OCI-LY3 (cell line): ENCODE measurements at regions not wholly inside any gene's neighbourhood (a gene's known extent, or its start where the extent isn't known, plus 50 kb on each side); places are given as distances from the start of the nearest gene placed in this dataset.

Experiments
- H2AFZ ChIP-seq: fragments of 200-600, 300-600 bp; shearing (Covaris generic); 2 replicates; pipeline ENCODE4 v1.6.0; 2014; ENCODE audit warnings: antibody characterized with exemption, low read depth, low read length
- H3K27ac ChIP-seq: fragments of 200-600, 300-600 bp; sonication (generic); 2 replicates; pipeline ENCODE4 v1.5.1; 2014; ENCODE audit warnings: mild to moderate bottlenecking, low read length, moderate library complexity, mixed read lengths
- H3K27me3 ChIP-seq: fragments of 200-600, 300-600 bp; sonication (generic); 2 replicates; pipeline ENCODE4 v1.6.1; 2014; ENCODE audit warnings: low read depth, low read length, mixed read lengths
- H3K36me3 ChIP-seq: fragments of 200-600, 300-600 bp; sonication (generic); replicated peaks from 2 replicates; pipeline ENCODE3; 2014; ENCODE audit warnings: low read depth, low read length, mixed read lengths
- H3K4me1 ChIP-seq: fragments of 300-600, 200-600 bp; sonication (generic); 2 replicates; pipeline ENCODE4 v1.6.1; 2014; ENCODE audit warnings: low read length, mixed read lengths
- H3K4me2 ChIP-seq: fragments of 200-600, 300-600 bp; sonication (generic); 2 replicates; pipeline ENCODE4 v1.6.1; 2014; ENCODE audit warnings: low read length, mixed read lengths
- H3K4me3 ChIP-seq: fragments of 300-600, 200-600 bp; sonication (generic); 2 replicates; pipeline ENCODE4 v1.5.1; 2014; ENCODE audit warnings: antibody characterized with exemption, mild to moderate bottlenecking, low read length, moderate library complexity
- H3K79me2 ChIP-seq: fragments of 300-600, 200-600 bp; shearing (Covaris generic); 2 replicates; pipeline ENCODE4 v1.6.1; 2014; ENCODE audit warnings: mild to moderate bottlenecking, low read length, mixed read lengths
- H3K9ac ChIP-seq: fragments of 300-600, 200-600 bp; shearing (Covaris generic); 2 replicates; pipeline ENCODE4 v1.6.0; 2014; ENCODE audit warnings: mild to moderate bottlenecking, low read length, moderate library complexity
- H3K9me3 ChIP-seq: fragments of 200-600, 300-600 bp; shearing (Covaris generic); 2 replicates; pipeline ENCODE4 v1.6.1; 2014; ENCODE audit warnings: low read length, mixed read lengths; ENCODE audit not compliant: insufficient read depth
- H4K20me1 ChIP-seq: fragments of 200-600, 300-600 bp; sonication (generic); 2 replicates; pipeline ENCODE4 v1.6.1; 2016; ENCODE audit warnings: low read length, mixed read lengths; ENCODE audit not compliant: insufficient read depth
- EZH2phosphoT487 ChIP-seq: fragments of 200-600 bp; shearing (Covaris generic); IDR thresholded peaks from 2 replicates; pipeline ENCODE4 v1.6.1; 2018; ENCODE audit warnings: antibody characterized with exemption, mixed run types, low read depth
- TF ChIP-seq, protein P1 (sequence below): fragments of 200-600, 300-600 bp; sonication (generic); IDR thresholded peaks from 2 replicates; pipeline ENCODE4 v1.5.1; 2014; ENCODE audit warnings: antibody characterized with exemption, low read length, low read depth

DNA sequence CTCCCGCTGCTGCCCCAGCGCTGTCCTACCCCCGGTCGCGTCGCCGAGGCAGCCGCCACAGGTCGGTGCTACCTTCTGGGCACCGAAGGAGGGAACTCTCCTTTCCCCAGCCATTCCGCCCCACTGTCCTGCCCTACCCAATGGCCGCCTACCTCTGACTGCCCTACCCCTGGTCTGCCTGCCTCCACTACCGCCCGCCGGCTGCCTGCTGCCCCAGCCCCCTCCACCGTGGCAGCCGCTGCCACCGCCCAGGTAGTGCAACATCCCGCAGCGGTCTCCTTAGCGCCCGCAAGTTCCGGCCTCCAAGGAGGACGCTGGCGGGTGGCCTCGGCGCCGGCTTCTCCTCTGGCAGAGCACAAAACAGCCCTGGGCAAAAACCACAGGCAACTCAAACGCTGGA lies 1303.1 kb downstream of the UQCRFS1 start:
- Histone ChIP-seq H3K9ac (no peak overlapping the region), H3K36me3 (no peaks in the 10 kb centered on the region), H4K20me1 (no peaks in the 10 kb centered on the region), H3K4me2 (no peak overlapping the region), H3K4me1 (no peaks in the 10 kb centered on the region), H2AFZ (no peak overlapping the region), H3K9me3 (no peaks in the 10 kb centered on the region), H3K27me3 (no peaks in the 10 kb centered on the region), H3K4me3 (no peak overlapping the region), H3K27ac (no peak overlapping the region), H3K79me2 (no peaks in the 10 kb centered on the region)
- TF ChIP-seq, protein P1, sequence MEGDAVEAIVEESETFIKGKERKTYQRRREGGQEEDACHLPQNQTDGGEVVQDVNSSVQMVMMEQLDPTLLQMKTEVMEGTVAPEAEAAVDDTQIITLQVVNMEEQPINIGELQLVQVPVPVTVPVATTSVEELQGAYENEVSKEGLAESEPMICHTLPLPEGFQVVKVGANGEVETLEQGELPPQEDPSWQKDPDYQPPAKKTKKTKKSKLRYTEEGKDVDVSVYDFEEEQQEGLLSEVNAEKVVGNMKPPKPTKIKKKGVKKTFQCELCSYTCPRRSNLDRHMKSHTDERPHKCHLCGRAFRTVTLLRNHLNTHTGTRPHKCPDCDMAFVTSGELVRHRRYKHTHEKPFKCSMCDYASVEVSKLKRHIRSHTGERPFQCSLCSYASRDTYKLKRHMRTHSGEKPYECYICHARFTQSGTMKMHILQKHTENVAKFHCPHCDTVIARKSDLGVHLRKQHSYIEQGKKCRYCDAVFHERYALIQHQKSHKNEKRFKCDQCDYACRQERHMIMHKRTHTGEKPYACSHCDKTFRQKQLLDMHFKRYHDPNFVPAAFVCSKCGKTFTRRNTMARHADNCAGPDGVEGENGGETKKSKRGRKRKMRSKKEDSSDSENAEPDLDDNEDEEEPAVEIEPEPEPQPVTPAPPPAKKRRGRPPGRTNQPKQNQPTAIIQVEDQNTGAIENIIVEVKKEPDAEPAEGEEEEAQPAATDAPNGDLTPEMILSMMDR: no peak
- TF ChIP-seq EZH2phosphoT487: no peak

DNA sequence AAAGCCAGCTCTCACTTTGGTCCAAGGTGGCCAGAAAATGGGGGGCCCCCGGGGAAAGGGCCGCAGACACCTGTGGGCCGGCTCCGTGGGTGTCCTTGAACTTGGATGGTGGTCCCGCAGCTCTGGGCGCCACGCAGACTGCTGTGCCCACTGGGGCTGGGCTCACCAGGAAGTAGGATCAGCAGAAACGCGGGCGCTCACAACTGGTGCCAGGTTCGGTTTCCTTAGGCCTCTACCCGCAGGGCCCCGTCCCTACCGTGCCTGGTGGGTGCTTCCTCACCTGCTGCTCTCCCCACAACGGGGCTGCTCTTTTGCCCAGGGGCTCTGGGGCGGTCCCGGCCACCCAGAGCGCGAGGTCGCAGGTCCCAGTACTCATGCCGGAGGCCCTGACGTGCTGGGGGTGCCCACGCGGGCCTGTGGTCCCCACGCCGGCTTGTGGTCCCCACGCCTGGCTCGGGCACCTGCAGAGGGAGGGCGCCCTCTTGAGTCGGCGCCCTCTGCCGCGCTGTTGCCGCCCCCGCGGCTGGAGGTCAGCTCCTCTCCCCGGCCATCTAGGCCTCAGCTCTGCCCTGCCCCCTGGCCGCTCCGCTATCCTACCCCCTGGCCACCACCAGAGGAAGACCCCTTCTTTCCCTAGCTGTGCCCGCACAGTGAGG lies 1303.6 kb downstream of the UQCRFS1 start:
- H3K4me3 ChIP-seq: no peak overlapping the region
- H3K9me3 ChIP-seq: no peaks in the 10 kb centered on the region

DNA sequence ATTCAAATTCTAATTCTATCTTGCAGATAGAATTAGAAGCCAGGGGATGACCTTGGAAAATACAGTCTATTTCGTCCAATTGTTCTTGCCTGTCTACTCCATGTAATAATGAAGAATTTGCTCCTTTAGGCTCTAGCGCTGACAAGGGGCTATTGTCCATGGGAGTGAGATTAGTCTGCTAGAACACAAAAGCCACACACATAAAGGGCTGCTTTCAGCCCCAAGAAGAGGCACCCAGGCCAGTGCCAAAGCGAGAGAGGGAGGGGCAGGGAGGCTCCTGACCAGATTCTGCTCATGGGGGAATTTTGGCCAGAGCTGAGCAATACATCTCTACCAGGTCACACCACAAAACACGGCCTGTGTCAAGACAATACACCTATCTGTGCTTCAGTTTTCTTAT lies 1306.9 kb downstream of the UQCRFS1 start:
- Histone ChIP-seq H3K27ac (no peak overlapping the region), H3K4me2 (no peak overlapping the region)
- no peak for TF ChIP-seq EZH2phosphoT487
- TF ChIP-seq, protein P1: no peak

More for the DNA sequence above, 1303.6 kb downstream of the UQCRFS1 start:
- Histone ChIP-seq H3K36me3 (no peaks in the 10 kb centered on the region), H4K20me1 (no peaks in the 10 kb centered on the region), H3K79me2 (no peaks in the 10 kb centered on the region), H3K27ac (no peak overlapping the region), H3K4me2 (no peak overlapping the region), H3K27me3 (no peaks in the 10 kb centered on the region), H3K4me1 (no peaks in the 10 kb centered on the region), H2AFZ (no peak overlapping the region), H3K9ac (no peak overlapping the region)
- TF ChIP-seq EZH2phosphoT487: no peak
- TF ChIP-seq, protein P1: no peak

DNA sequence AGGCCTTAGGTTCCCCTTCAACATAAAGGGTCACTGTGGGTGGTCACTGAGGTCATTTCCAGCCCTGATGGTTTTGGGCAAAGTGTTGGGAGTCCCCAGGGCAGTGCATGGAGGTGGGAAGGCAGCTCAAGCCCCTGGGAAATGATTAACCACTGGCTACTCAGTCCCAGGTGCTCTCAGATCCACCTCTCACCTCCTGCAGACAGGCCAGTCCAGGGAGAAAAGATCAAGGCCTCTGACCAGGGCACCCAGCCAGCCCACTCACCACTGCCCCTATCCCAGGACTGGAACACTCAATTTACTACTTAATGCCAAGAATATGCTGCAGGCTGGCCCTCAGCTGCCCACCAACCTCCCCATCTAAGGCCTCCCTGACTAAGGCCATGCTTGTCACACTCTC lies 1307.9 kb downstream of the UQCRFS1 start:
- Histone ChIP-seq H2AFZ (no peak overlapping the region), H3K27ac (no peak overlapping the region), H3K9ac (no peak overlapping the region), H3K36me3 (no peaks in the 10 kb centered on the region), H3K4me1 (no peaks in the 10 kb centered on the region), H3K79me2 (no peaks in the 10 kb centered on the region), H3K27me3 (peaks cover 8% of the 10 kb centered on the region; the same call in 1 of the 2 replicates), H3K4me2 (no peak overlapping the region), H4K20me1 (no peaks in the 10 kb centered on the region), H3K9me3 (no peaks in the 10 kb centered on the region), H3K4me3 (no peak overlapping the region)
- TF ChIP-seq, protein P1: no peak
- no peak for TF ChIP-seq EZH2phosphoT487

More for the DNA sequence above, 1306.9 kb downstream of the UQCRFS1 start:
- Histone ChIP-seq H3K79me2 (no peaks in the 10 kb centered on the region), H3K4me3 (no peak overlapping the region), H3K9me3 (no peaks in the 10 kb centered on the region), H2AFZ (no peak overlapping the region), H4K20me1 (no peaks in the 10 kb centered on the region), H3K9ac (no peak overlapping the region), H3K4me1 (no peaks in the 10 kb centered on the region), H3K36me3 (no peaks in the 10 kb centered on the region), H3K27me3 (peaks cover under 1% of the 10 kb centered on the region; the same call in 1 of the 2 replicates)
